ENCODE measurements at regions not wholly inside any gene's neighbourhood (a gene's known extent, or its start where the extent isn't known, plus 50 kb on each side); places are given as distances from the start of the nearest gene placed in this dataset.

- DNase-seq (ENCODE audit: low read depth in 2 of 2), result peak in 1 of 2 donors; percentile 43
- no peak overlapping the region for H3K4me3 ChIP-seq (replicated peaks in 1 of 2; ENCODE audit: low read depth in 2 of 2, low read length in 2 of 2)
- TF ChIP-seq, protein P1, sequence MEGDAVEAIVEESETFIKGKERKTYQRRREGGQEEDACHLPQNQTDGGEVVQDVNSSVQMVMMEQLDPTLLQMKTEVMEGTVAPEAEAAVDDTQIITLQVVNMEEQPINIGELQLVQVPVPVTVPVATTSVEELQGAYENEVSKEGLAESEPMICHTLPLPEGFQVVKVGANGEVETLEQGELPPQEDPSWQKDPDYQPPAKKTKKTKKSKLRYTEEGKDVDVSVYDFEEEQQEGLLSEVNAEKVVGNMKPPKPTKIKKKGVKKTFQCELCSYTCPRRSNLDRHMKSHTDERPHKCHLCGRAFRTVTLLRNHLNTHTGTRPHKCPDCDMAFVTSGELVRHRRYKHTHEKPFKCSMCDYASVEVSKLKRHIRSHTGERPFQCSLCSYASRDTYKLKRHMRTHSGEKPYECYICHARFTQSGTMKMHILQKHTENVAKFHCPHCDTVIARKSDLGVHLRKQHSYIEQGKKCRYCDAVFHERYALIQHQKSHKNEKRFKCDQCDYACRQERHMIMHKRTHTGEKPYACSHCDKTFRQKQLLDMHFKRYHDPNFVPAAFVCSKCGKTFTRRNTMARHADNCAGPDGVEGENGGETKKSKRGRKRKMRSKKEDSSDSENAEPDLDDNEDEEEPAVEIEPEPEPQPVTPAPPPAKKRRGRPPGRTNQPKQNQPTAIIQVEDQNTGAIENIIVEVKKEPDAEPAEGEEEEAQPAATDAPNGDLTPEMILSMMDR (IDR thresholded peaks at IDR 0.05; ENCODE audit: low read depth, low read length), result no peak
These were observed 56.8 kb upstream of the EXOC1L start for GRCh38 chr4:55762819-55763218.

DNA sequence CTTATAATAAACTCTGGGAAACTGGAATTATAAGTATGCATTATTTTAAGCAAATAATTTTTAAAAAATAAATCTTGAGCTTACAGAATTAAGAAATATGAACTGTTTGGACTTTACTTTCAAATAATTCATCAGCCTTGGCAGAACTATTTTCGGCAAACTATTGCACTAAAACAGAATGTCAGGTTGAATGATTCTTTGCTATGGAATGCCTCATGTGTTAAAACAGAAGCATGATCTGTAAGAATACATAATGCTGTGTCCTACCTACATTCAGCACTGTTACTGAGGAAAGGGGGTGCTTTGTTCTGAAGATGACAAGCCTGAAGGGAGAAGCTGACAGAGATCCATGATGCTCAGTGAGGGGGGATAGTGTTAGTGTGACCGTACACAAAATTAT lies 55.6 kb upstream of the EXOC1L start:
- TF ChIP-seq, protein P1 (IDR thresholded peaks at IDR 0.05; ENCODE audit: low read depth, low read length), result no peak
- DNase-seq (ENCODE audit: low read depth in 2 of 2), result no peak
- no peak overlapping the region for H3K4me3 ChIP-seq (replicated peaks in 1 of 2; ENCODE audit: low read depth in 2 of 2, low read length in 2 of 2)

DNA sequence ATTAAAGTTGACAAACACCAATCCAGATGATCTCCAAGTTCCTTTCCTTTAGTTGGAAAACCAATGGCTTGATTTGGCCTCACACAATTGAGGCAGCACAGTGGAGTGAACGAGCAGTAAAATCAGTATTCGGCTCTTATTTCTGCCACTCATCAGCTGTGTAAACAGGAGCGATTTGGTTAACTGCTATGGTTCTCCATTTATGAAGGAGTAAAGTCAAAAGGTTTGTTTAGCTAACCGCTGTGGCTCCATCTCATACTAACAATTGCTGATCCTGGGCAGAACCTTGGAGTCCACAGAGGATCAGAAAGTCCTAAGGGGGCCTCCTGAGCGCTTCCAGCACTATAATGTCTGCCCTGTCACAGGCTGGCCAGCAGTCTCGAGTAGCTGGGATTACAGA lies 54.5 kb upstream of the EXOC1L start:
- H3K4me3 ChIP-seq (replicated peaks in 1 of 2; ENCODE audit: low read depth in 2 of 2, low read length in 2 of 2), result no peak overlapping the region
- TF ChIP-seq, protein P1 (IDR thresholded peaks at IDR 0.05; ENCODE audit: low read depth, low read length), result no peak
- DNase-seq (ENCODE audit: low read depth in 2 of 2), result no peak

DNA sequence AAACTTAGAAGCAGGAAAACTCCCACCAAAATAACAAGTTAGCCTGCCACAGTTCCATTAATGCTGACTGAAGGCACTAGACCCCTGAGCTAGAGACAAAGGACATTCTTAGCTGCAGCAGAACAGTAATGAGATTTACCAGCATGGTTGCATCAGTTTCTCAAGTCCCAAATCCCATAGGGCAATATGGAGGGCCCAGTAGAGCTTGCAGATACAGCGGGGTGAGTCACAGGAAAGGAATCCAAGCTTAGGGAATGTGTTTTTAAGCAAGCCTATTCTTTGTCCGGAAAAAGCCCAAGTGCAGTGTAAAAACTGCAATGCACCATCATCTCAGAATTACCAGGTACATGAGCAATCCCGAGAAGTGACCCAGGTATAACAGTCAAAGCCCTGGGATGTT lies 51.3 kb upstream of the EXOC1L start:
- DNase-seq (ENCODE audit: low read depth in 2 of 2), result peak; percentile 96 to 99

More for the DNA sequence above, 51.3 kb upstream of the EXOC1L start:
- no peak overlapping the region for H3K4me3 ChIP-seq (replicated peaks in 1 of 2; ENCODE audit: low read depth in 2 of 2, low read length in 2 of 2)
- TF ChIP-seq, protein P1 (IDR thresholded peaks at IDR 0.05; ENCODE audit: low read depth, low read length), result no peak

Data from cardiac fibroblast (primary cell).